ENCODE measurements at regions not wholly inside any gene's neighbourhood (a gene's known extent, or its start where the extent isn't known, plus 50 kb on each side); places are given as distances from the start of the nearest gene placed in this dataset.

- no peak overlapping the region for H4K91ac ChIP-seq (ENCODE audit: insufficient read depth, low read depth, low read length)
- H3K27me3 ChIP-seq (ENCODE audit: control insufficient read depth, insufficient read depth, low read length): no peaks in the 10 kb centered on the region
- H2BK15ac ChIP-seq (ENCODE audit: low read depth, low read length): no peak overlapping the region
- no peak overlapping the region for H2AK5ac ChIP-seq (ENCODE audit: low read depth, low read length)
- H3K9ac ChIP-seq (ENCODE audit: low read depth, low read length): no peak overlapping the region
- no peak overlapping the region for H2BK20ac ChIP-seq (ENCODE audit: low read depth, low read length)
- in situ Hi-C loops (cut with MboI; ENCODE audit: low sequenced_read_pairs): no loop called here
- no peak overlapping the region for H3K18ac ChIP-seq (ENCODE audit: low read depth, low read length)
- H2AK9ac ChIP-seq (replicated peaks; ENCODE audit: low read depth, low read length, poor library complexity): no peak overlapping the region
- H3K14ac ChIP-seq (replicated peaks; ENCODE audit: low read depth, low read length): no peak overlapping the region
- POLR2A ChIA-PET (ENCODE audit: unreplicated experiment): no interaction called here
- H3K27ac ChIP-seq (ENCODE audit: insufficient read depth, low read length): no peak overlapping the region
- H4K5ac ChIP-seq (ENCODE audit: low read depth, low read length): no peak overlapping the region
- intact Hi-C loops (cut with micrococcal nuclease): no loop called here
- H3K4me1 ChIP-seq (ENCODE audit: control insufficient read depth, insufficient read depth, low read length): no peaks in the 10 kb centered on the region
- H3K23ac ChIP-seq (ENCODE audit: low read depth, low read length): no peak overlapping the region
- H4K8ac ChIP-seq (ENCODE audit: low read depth in 2 of 2, low read length in 2 of 2): no peak overlapping the region
- no peak overlapping the region for H2AFZ ChIP-seq (replicated peaks; ENCODE audit: low read length, poor library complexity)
- no TSS peak for BruUV-seq (replicated peaks)
- H3K4me2 ChIP-seq (ENCODE audit: low read depth, low read length): no peak overlapping the region
- no peaks in the 10 kb centered on the region for H3K9me1 ChIP-seq (ENCODE audit: insufficient read depth, low read length)
- DNase-seq (no peak), ATAC-seq (ENCODE audit: low read depth) (no peak)
- no peak overlapping the region for H2BK120ac ChIP-seq (ENCODE audit: low read depth, low read length)
- no peaks in the 10 kb centered on the region for H3K36me3 ChIP-seq (ENCODE audit: control insufficient read depth, insufficient read depth, low read length)
- H3K4me3 ChIP-seq (ENCODE audit: insufficient read depth, low read depth, low read length): no peak overlapping the region
- no peaks in the 10 kb centered on the region for H3K79me1 ChIP-seq (ENCODE audit: low read depth in 1 of 2, low read length in 2 of 2)
- CTCF ChIA-PET: no interaction called here
- H3K56ac ChIP-seq (ENCODE audit: extremely low read depth, insufficient read depth, low read length): no peak overlapping the region
- H3K4ac ChIP-seq (ENCODE audit: low read depth, low read length): no peak overlapping the region
- dilution Hi-C loops (cut with HindIII; ENCODE audit: low sequenced_read_pairs, unreplicated experiment): no loop called here
- no peak overlapping the region for H2BK5ac ChIP-seq (ENCODE audit: low read depth, low read length, poor library complexity, severe bottlenecking)
- no peak for TF ChIP-seq RAD21 (IDR thresholded peaks at IDR 0.05; ENCODE audit: low read length)
- TF ChIP-seq CTCF (conservative IDR thresholded peaks at IDR 0.05; ENCODE audit: low read depth, low read length): no peak
- no peak for TF ChIP-seq NFE2L2 (IDR thresholded peaks at IDR 0.05; ENCODE audit: low read depth, low read length)
- TF ChIP-seq MAZ (IDR thresholded peaks at IDR 0.05; ENCODE audit: borderline replicate concordance, low read depth, low read length): no peak
- TF ChIP-seq FOS (IDR thresholded peaks at IDR 0.05; ENCODE audit: low read depth, low read length): no peak
- TF ChIP-seq POLR2A (IDR thresholded peaks at IDR 0.05; ENCODE audit: low read depth, low read length): no peak
- TF ChIP-seq SMC3 (IDR thresholded peaks at IDR 0.05; ENCODE audit: low read depth, low read length): no peak
- TF ChIP-seq MXI1 (IDR thresholded peaks at IDR 0.05; ENCODE audit: borderline replicate concordance, low read depth, low read length): no peak
- no peak for TF ChIP-seq CHD1 (IDR thresholded peaks at IDR 0.05; ENCODE audit: low read depth, low read length)
- no peak for TF ChIP-seq MAFK (IDR thresholded peaks at IDR 0.05; ENCODE audit: low read depth, low read length)
- TF ChIP-seq RFX5 (IDR thresholded peaks at IDR 0.05; ENCODE audit: low read depth, low read length): no peak
- no peak for TF ChIP-seq CEBPB (IDR thresholded peaks at IDR 0.05; ENCODE audit: low read depth, low read length)
- no peak for TF ChIP-seq BHLHE40 (IDR thresholded peaks at IDR 0.05; ENCODE audit: low read depth, low read length)
- no peak for TF ChIP-seq RCOR1 (IDR thresholded peaks at IDR 0.05; ENCODE audit: insufficient replicate concordance, low read length)
- TF ChIP-seq ELK1 (IDR thresholded peaks at IDR 0.05; ENCODE audit: borderline replicate concordance, low read depth, low read length): no peak
- no peak for TF ChIP-seq USF2 (IDR thresholded peaks at IDR 0.05; ENCODE audit: low read depth, low read length)
- no peaks in the 10 kb centered on the region for H4K20me1 ChIP-seq (ENCODE audit: insufficient read depth, low read length)
- peaks cover 3% of the 10 kb centered on the region; the same call in 1 of the 2 replicates for H3K9me3 ChIP-seq (ENCODE audit: control insufficient read depth, insufficient read depth, low read length)
- 98% methylated on average over 13 of the region's 22 CpGs; no CpG with 5 or more reads in 1 of the 2 experiments for WGBS, 2 experiments (ENCODE audit: extremely low coverage in 2 of 2, insufficient read length in 1 of 2)
These were observed 65.2 kb upstream of the KIF2B start for GRCh38 chr17:53757559-53757958.

All from IMR-90 (cell line).